CD4-positive, alpha-beta T cell treated with Interleukin-15 for 1 hour (primary cell): ENCODE measurements at regions not wholly inside any gene's neighbourhood (a gene's known extent, or its start where the extent isn't known, plus 50 kb on each side); places are given as distances from the start of the nearest gene placed in this dataset.
"Not testable (repeated sequence)": the region's sequence is repeated elsewhere in the genome, so short reads cannot be mapped to it uniquely, and the experiment has no call there.

Experiments
- DNase-seq: peaks from one replicate; pipeline ENCODE4 v3.0.0-alpha.2; 2020

GRCh38 chr2:238704471-238705225, 143.2 kb upstream of the TWIST2 start:
- DNase-seq = no peak

- no peak for DNase-seq
Observed at GRCh38 chr2:238706163-238706562, 141.7 kb upstream of the TWIST2 start.

GRCh38 chr2:238706673-238707072, 141.2 kb upstream of the TWIST2 start:
- no peak for DNase-seq

GRCh38 chr2:238709325-238710025, 138.4 kb upstream of the TWIST2 start:
- no peak for DNase-seq

- DNase-seq = no peak
Observed at GRCh38 chr2:238710032-238710735, 137.7 kb upstream of the TWIST2 start.

GRCh38 chr2:238710787-238711186, 137.1 kb upstream of the TWIST2 start:
- no peak for DNase-seq

- no peak for DNase-seq
Observed at GRCh38 chr2:238711346-238711745, 136.5 kb upstream of the TWIST2 start.

GRCh38 chr2:238712011-238712410, 135.9 kb upstream of the TWIST2 start:
- DNase-seq = no peak

- DNase-seq = no peak
Observed at GRCh38 chr2:238713198-238713826, 134.6 kb upstream of the TWIST2 start.

GRCh38 chr2:238714038-238714528, 133.8 kb upstream of the TWIST2 start:
- no peak for DNase-seq

- DNase-seq = no peak
Observed at GRCh38 chr2:238716171-238716570, 131.7 kb upstream of the TWIST2 start.

- no peak for DNase-seq
Observed at GRCh38 chr2:238716585-238716984, 131.3 kb upstream of the TWIST2 start.

GRCh38 chr2:238717084-238717483, 130.8 kb upstream of the TWIST2 start:
- DNase-seq = no peak

- no peak for DNase-seq
Observed at GRCh38 chr2:238719641-238720040, 128.2 kb upstream of the TWIST2 start.

- no peak for DNase-seq
Observed at GRCh38 chr2:238720232-238720672, 127.6 kb upstream of the TWIST2 start.

- no peak for DNase-seq
Observed at GRCh38 chr2:238722181-238722580, 125.7 kb upstream of the TWIST2 start.

GRCh38 chr2:238722883-238723282, 125.0 kb upstream of the TWIST2 start:
- no peak for DNase-seq

- DNase-seq = not testable (repeated sequence)
Observed at GRCh38 chr2:238723740-238724320, 124.1 kb upstream of the TWIST2 start.

- no peak for DNase-seq
Observed at GRCh38 chr2:238724728-238725127, 123.2 kb upstream of the TWIST2 start.

- no peak for DNase-seq
Observed at GRCh38 chr2:238725298-238725697, 122.6 kb upstream of the TWIST2 start.

GRCh38 chr2:238726670-238727584, 121.0 kb upstream of the TWIST2 start:
- DNase-seq = no peak
